ENCODE measurements at regions not wholly inside any gene's neighbourhood (a gene's known extent, or its start where the extent isn't known, plus 50 kb on each side); places are given as distances from the start of the nearest gene placed in this dataset.

GRCh38 chr5:124797665-124798087 lies 51.2 kb upstream of the ZNF608 start:
- TF ChIP-seq, protein P1, sequence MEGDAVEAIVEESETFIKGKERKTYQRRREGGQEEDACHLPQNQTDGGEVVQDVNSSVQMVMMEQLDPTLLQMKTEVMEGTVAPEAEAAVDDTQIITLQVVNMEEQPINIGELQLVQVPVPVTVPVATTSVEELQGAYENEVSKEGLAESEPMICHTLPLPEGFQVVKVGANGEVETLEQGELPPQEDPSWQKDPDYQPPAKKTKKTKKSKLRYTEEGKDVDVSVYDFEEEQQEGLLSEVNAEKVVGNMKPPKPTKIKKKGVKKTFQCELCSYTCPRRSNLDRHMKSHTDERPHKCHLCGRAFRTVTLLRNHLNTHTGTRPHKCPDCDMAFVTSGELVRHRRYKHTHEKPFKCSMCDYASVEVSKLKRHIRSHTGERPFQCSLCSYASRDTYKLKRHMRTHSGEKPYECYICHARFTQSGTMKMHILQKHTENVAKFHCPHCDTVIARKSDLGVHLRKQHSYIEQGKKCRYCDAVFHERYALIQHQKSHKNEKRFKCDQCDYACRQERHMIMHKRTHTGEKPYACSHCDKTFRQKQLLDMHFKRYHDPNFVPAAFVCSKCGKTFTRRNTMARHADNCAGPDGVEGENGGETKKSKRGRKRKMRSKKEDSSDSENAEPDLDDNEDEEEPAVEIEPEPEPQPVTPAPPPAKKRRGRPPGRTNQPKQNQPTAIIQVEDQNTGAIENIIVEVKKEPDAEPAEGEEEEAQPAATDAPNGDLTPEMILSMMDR (IDR thresholded peaks at IDR 0.05), result no peak
- TF ChIP-seq POLR2A (IDR thresholded peaks at IDR 0.05), result no peak
